Fibroblast of lung (primary cell): ENCODE measurements at regions not wholly inside any gene's neighbourhood (a gene's known extent, or its start where the extent isn't known, plus 50 kb on each side); places are given as distances from the start of the nearest gene placed in this dataset.

Experiments used
- DNase-seq, 2 donors: peaks; one replicate each; pipeline versions ENCODE4 v3.0.0 to v3.0.0-alpha.2; 2010; ENCODE audit warnings: low read depth in 2 of 2
- H2AFZ ChIP-seq: 2 replicates; pipeline ENCODE4 v1.5.1; 2012; ENCODE audit warnings: low read length, control low read depth, inconsistent platforms
- H3K27ac ChIP-seq: 2 replicates; pipeline ENCODE4 v1.5.1; 2011; ENCODE audit warnings: low read length, control low read depth; ENCODE audit not compliant: insufficient read depth
- H3K27me3 ChIP-seq: 2 replicates; pipeline ENCODE4 v1.5.1; 2011; ENCODE audit warnings: mild to moderate bottlenecking, low read length; ENCODE audit not compliant: control insufficient read depth, insufficient read depth
- H3K36me3 ChIP-seq: 2 replicates; pipeline ENCODE4 v1.5.1; 2011; ENCODE audit warnings: low read length; ENCODE audit not compliant: control insufficient read depth, insufficient read depth
- H3K4me1 ChIP-seq: 2 replicates; pipeline ENCODE4 v1.5.1; 2011; ENCODE audit warnings: low read length; ENCODE audit not compliant: control insufficient read depth, insufficient read depth; ENCODE audit errors: extremely low read depth
- H3K4me2 ChIP-seq: 2 replicates; pipeline ENCODE4 v1.5.1; 2011; ENCODE audit warnings: low read length, control low read depth; ENCODE audit not compliant: insufficient read depth; ENCODE audit errors: extremely low read depth
- H3K4me3 ChIP-seq, 4 experiments: fragments of 200-600 bp in 1 of 4; sonication (generic) in 1 of 4; replicated peaks in 1 of 4; 2 replicates each; pipeline ENCODE4 v1.5.1; 2011 to 2016; ENCODE audit warnings: low read length in 4 of 4, low read depth in 3 of 4, mild to moderate bottlenecking in 3 of 4, control low read depth in 2 of 4, inconsistent platforms in 1 of 4, mixed read lengths in 1 of 4; ENCODE audit not compliant: insufficient read depth in 1 of 4; ENCODE audit errors: control extremely low read depth in 1 of 4
- H3K79me2 ChIP-seq: 2 replicates; pipeline ENCODE4 v1.5.1; 2012; ENCODE audit warnings: mild to moderate bottlenecking, low read length, inconsistent platforms; ENCODE audit not compliant: control insufficient read depth, insufficient read depth
- H3K9ac ChIP-seq: 2 replicates; pipeline ENCODE4 v1.5.1; 2011; ENCODE audit warnings: mild to moderate bottlenecking, low read length, control low read depth; ENCODE audit not compliant: insufficient read depth
- H3K9me3 ChIP-seq: 2 replicates; pipeline ENCODE4 v1.5.1; 2012; ENCODE audit warnings: low read depth, low read length; ENCODE audit not compliant: control insufficient read depth, insufficient read depth
- H4K20me1 ChIP-seq: 2 replicates; pipeline ENCODE4 v1.5.1; 2011; ENCODE audit warnings: low read length; ENCODE audit not compliant: control insufficient read depth, insufficient read depth; ENCODE audit errors: extremely low read depth
- CTCF ChIP-seq, 2 donors: IDR thresholded peaks in 1 of 2; conservative IDR thresholded peaks in 1 of 2; 1 replicate in 1 of 2; 2 replicates in 1 of 2; pipeline ENCODE4 v1.5.1; 2011 to 2012; ENCODE audit warnings: low read length in 2 of 2, control low read depth in 1 of 2, inconsistent platforms in 1 of 2, low read depth in 1 of 2, mild to moderate bottlenecking in 1 of 2
- EZH2 ChIP-seq: IDR thresholded peaks from 2 replicates; pipeline ENCODE4 v1.5.1; 2012; ENCODE audit warnings: low read length, control low read depth, mild to moderate bottlenecking; ENCODE audit errors: missing control alignments

- H3K27me3 ChIP-seq = no peaks in the 10 kb centered on the region
- H3K4me2 ChIP-seq = no peak overlapping the region
- H3K36me3 ChIP-seq = no peaks in the 10 kb centered on the region
- no peak overlapping the region for H3K4me3 ChIP-seq
- no peaks in the 10 kb centered on the region for H3K4me1 ChIP-seq
- H4K20me1 ChIP-seq = no peaks in the 10 kb centered on the region
- H3K9ac ChIP-seq = no peak overlapping the region
- no peak for DNase-seq
- H3K9me3 ChIP-seq = no peaks in the 10 kb centered on the region
- TF ChIP-seq CTCF (conservative IDR thresholded peaks at IDR 0.05 in 1 of 2, IDR thresholded peaks at IDR 0.05 in 1 of 2; ENCODE audit: low read depth in 1 of 2, low read length in 2 of 2) (no peak), EZH2 (no peak)
- no peaks in the 10 kb centered on the region for H3K79me2 ChIP-seq
- no peak overlapping the region for H2AFZ ChIP-seq
- H3K27ac ChIP-seq = no peak overlapping the region
Observed at GRCh38 chr17:56020369-56020768, 132.9 kb upstream of the ANKFN1 start.

- H3K4me3 ChIP-seq = no peak overlapping the region
- no peaks in the 10 kb centered on the region for H4K20me1 ChIP-seq
- H3K36me3 ChIP-seq = no peaks in the 10 kb centered on the region
- no peak overlapping the region for H3K4me2 ChIP-seq
- H3K9me3 ChIP-seq = no peaks in the 10 kb centered on the region
- no peak overlapping the region for H2AFZ ChIP-seq
- no peak overlapping the region for H3K9ac ChIP-seq
- DNase-seq = no peak
- H3K27me3 ChIP-seq = no peaks in the 10 kb centered on the region
- no peaks in the 10 kb centered on the region for H3K79me2 ChIP-seq
- no peaks in the 10 kb centered on the region for H3K4me1 ChIP-seq
- TF ChIP-seq EZH2 (no peak), CTCF (conservative IDR thresholded peaks at IDR 0.05 in 1 of 2, IDR thresholded peaks at IDR 0.05 in 1 of 2; ENCODE audit: low read depth in 1 of 2, low read length in 2 of 2) (no peak)
- no peak overlapping the region for H3K27ac ChIP-seq
Observed at GRCh38 chr17:56021681-56022190, 131.5 kb upstream of the ANKFN1 start.

GRCh38 chr17:56023851-56024250 lies 129.4 kb upstream of the ANKFN1 start:
- Histone ChIP-seq H4K20me1 (no peaks in the 10 kb centered on the region), H3K36me3 (no peaks in the 10 kb centered on the region), H3K27ac (no peak overlapping the region), H3K4me1 (no peaks in the 10 kb centered on the region), H2AFZ (no peak overlapping the region), H3K27me3 (no peaks in the 10 kb centered on the region), H3K9ac (no peak overlapping the region), H3K4me2 (no peak overlapping the region), H3K4me3 (no peak overlapping the region), H3K79me2 (no peaks in the 10 kb centered on the region), H3K9me3 (no peaks in the 10 kb centered on the region)
- DNase-seq = no peak
- TF ChIP-seq EZH2 (no peak), CTCF (conservative IDR thresholded peaks at IDR 0.05 in 1 of 2, IDR thresholded peaks at IDR 0.05 in 1 of 2; ENCODE audit: low read depth in 1 of 2, low read length in 2 of 2) (no peak)
